ENCODE measurements at regions not wholly inside any gene's neighbourhood (a gene's known extent, or its start where the extent isn't known, plus 50 kb on each side); places are given as distances from the start of the nearest gene placed in this dataset.
A peak's percentile ranks its signal among the peaks of the same experiment; 100 is the strongest.

GRCh38 chr15:49712846-49713450 is 92.1 kb downstream of the DTWD1 start:
- Histone ChIP-seq H3K23ac (ENCODE audit: low read length) (no peak overlapping the region), H3K79me2 (ENCODE audit: control insufficient read depth, insufficient read depth, low read length, poor library complexity) (no peaks in the 10 kb centered on the region), H2BK120ac (ENCODE audit: insufficient read depth, low read length, poor library complexity) (no peak overlapping the region), H2BK5ac (ENCODE audit: low read depth, low read length, poor library complexity) (no peak overlapping the region), H3K4ac (ENCODE audit: low read depth, low read length) (no peak overlapping the region), H3K79me1 (ENCODE audit: low read length) (no peaks in the 10 kb centered on the region), H3K9me3 (ENCODE audit: insufficient read depth, low read depth, low read length) (peaks cover 4% of the 10 kb centered on the region), H2BK12ac (ENCODE audit: low read length) (no peak overlapping the region), H3K36me3 (ENCODE audit: control insufficient read depth in 1 of 2, insufficient read depth in 2 of 2, low read length in 2 of 2) (no peaks in the 10 kb centered on the region), H3K14ac (ENCODE audit: low read length) (no peak overlapping the region), H3K27me3 (ENCODE audit: insufficient read depth, low read length) (no peaks in the 10 kb centered on the region), H3K4me1 (ENCODE audit: control insufficient read depth in 1 of 2, insufficient read depth in 2 of 2, low read length in 2 of 2) (no peaks in the 10 kb centered on the region), H3K27ac (ENCODE audit: low read depth, low read length) (no peak overlapping the region), H2AFZ (ENCODE audit: insufficient read depth, low read length, poor library complexity) (no peak overlapping the region), H3K9ac (ENCODE audit: low read length) (no peak overlapping the region), H3K4me2 (ENCODE audit: low read length) (no peak overlapping the region), H4K8ac (ENCODE audit: low read depth, low read length) (no peak overlapping the region), H4K12ac (ENCODE audit: low read depth, low read length) (no peak overlapping the region), H3K18ac (ENCODE audit: low read length) (no peak overlapping the region), H2AK5ac (ENCODE audit: low read length) (no peak overlapping the region), H3K4me3 (ENCODE audit: low read depth, low read length) (no peak overlapping the region), H4K91ac (ENCODE audit: low read depth, low read length) (no peak overlapping the region)
- no peak for DNase-seq
- no CpG with 5 or more reads among the region's 2 CpGs for WGBS (ENCODE audit: extremely low coverage, insufficient coverage, insufficient read length)

GRCh38 chr15:49715211-49715610 is 94.4 kb downstream of the DTWD1 start:
- Histone ChIP-seq H3K4me2 (ENCODE audit: low read length) (no peak overlapping the region), H2BK12ac (ENCODE audit: low read length) (no peak overlapping the region), H3K23ac (ENCODE audit: low read length) (no peak overlapping the region), H3K79me2 (ENCODE audit: control insufficient read depth, insufficient read depth, low read length, poor library complexity) (no peaks in the 10 kb centered on the region), H3K79me1 (ENCODE audit: low read length) (no peaks in the 10 kb centered on the region), H3K4ac (ENCODE audit: low read depth, low read length) (no peak overlapping the region), H3K4me3 (ENCODE audit: low read depth, low read length) (no peak overlapping the region), H4K91ac (ENCODE audit: low read depth, low read length) (no peak overlapping the region), H4K12ac (ENCODE audit: low read depth, low read length) (no peak overlapping the region), H3K14ac (ENCODE audit: low read length) (no peak overlapping the region), H2BK5ac (ENCODE audit: low read depth, low read length, poor library complexity) (no peak overlapping the region), H2AFZ (ENCODE audit: insufficient read depth, low read length, poor library complexity) (no peak overlapping the region), H3K27me3 (ENCODE audit: insufficient read depth, low read length) (no peaks in the 10 kb centered on the region), H4K8ac (ENCODE audit: low read depth, low read length) (no peak overlapping the region), H3K4me1 (ENCODE audit: control insufficient read depth in 1 of 2, insufficient read depth in 2 of 2, low read length in 2 of 2) (no peaks in the 10 kb centered on the region), H3K27ac (ENCODE audit: low read depth, low read length) (no peak overlapping the region), H3K18ac (ENCODE audit: low read length) (no peak overlapping the region), H2BK120ac (ENCODE audit: insufficient read depth, low read length, poor library complexity) (no peak overlapping the region), H3K36me3 (ENCODE audit: control insufficient read depth in 1 of 2, insufficient read depth in 2 of 2, low read length in 2 of 2) (no peaks in the 10 kb centered on the region), H3K9me3 (ENCODE audit: insufficient read depth, low read depth, low read length) (peaks cover 4% of the 10 kb centered on the region), H2AK5ac (ENCODE audit: low read length) (no peak overlapping the region), H3K9ac (ENCODE audit: low read length) (no peak overlapping the region)
- WGBS (ENCODE audit: extremely low coverage, insufficient coverage, insufficient read length), result no CpG with 5 or more reads among the region's 1 CpG
- DNase-seq, result no peak

GRCh38 chr15:49715701-49716100 is 94.9 kb downstream of the DTWD1 start:
- Histone ChIP-seq H3K18ac (ENCODE audit: low read length) (no peak overlapping the region), H3K79me1 (ENCODE audit: low read length) (no peaks in the 10 kb centered on the region), H3K4me3 (ENCODE audit: low read depth, low read length) (no peak overlapping the region), H3K14ac (ENCODE audit: low read length) (no peak overlapping the region), H4K8ac (ENCODE audit: low read depth, low read length) (no peak overlapping the region), H2BK12ac (ENCODE audit: low read length) (no peak overlapping the region), H3K27me3 (ENCODE audit: insufficient read depth, low read length) (no peaks in the 10 kb centered on the region), H3K4me2 (ENCODE audit: low read length) (no peak overlapping the region), H2BK120ac (ENCODE audit: insufficient read depth, low read length, poor library complexity) (no peak overlapping the region), H2BK5ac (ENCODE audit: low read depth, low read length, poor library complexity) (no peak overlapping the region), H3K27ac (ENCODE audit: low read depth, low read length) (no peak overlapping the region), H3K9me3 (ENCODE audit: insufficient read depth, low read depth, low read length) (peaks cover under 1% of the 10 kb centered on the region), H3K36me3 (ENCODE audit: control insufficient read depth in 1 of 2, insufficient read depth in 2 of 2, low read length in 2 of 2) (no peaks in the 10 kb centered on the region), H2AK5ac (ENCODE audit: low read length) (no peak overlapping the region), H3K79me2 (ENCODE audit: control insufficient read depth, insufficient read depth, low read length, poor library complexity) (no peaks in the 10 kb centered on the region), H3K4ac (ENCODE audit: low read depth, low read length) (no peak overlapping the region), H3K4me1 (ENCODE audit: control insufficient read depth in 1 of 2, insufficient read depth in 2 of 2, low read length in 2 of 2) (no peaks in the 10 kb centered on the region), H4K91ac (ENCODE audit: low read depth, low read length) (no peak overlapping the region), H4K12ac (ENCODE audit: low read depth, low read length) (no peak overlapping the region), H3K9ac (ENCODE audit: low read length) (no peak overlapping the region), H3K23ac (ENCODE audit: low read length) (no peak overlapping the region), H2AFZ (ENCODE audit: insufficient read depth, low read length, poor library complexity) (no peak overlapping the region)
- WGBS (ENCODE audit: extremely low coverage, insufficient coverage, insufficient read length), result no CpG with 5 or more reads among the region's 5 CpGs
- DNase-seq, result no peak

GRCh38 chr15:49718234-49718633 is 97.4 kb downstream of the DTWD1 start:
- Histone ChIP-seq H2AFZ (ENCODE audit: insufficient read depth, low read length, poor library complexity) (no peak overlapping the region), H3K14ac (ENCODE audit: low read length) (no peak overlapping the region), H3K79me1 (ENCODE audit: low read length) (no peaks in the 10 kb centered on the region), H3K36me3 (ENCODE audit: control insufficient read depth in 1 of 2, insufficient read depth in 2 of 2, low read length in 2 of 2) (no peaks in the 10 kb centered on the region), H3K79me2 (ENCODE audit: control insufficient read depth, insufficient read depth, low read length, poor library complexity) (no peaks in the 10 kb centered on the region), H4K12ac (ENCODE audit: low read depth, low read length) (no peak overlapping the region), H2BK120ac (ENCODE audit: insufficient read depth, low read length, poor library complexity) (no peak overlapping the region), H3K4me3 (ENCODE audit: low read depth, low read length) (no peak overlapping the region), H3K4ac (ENCODE audit: low read depth, low read length) (no peak overlapping the region), H4K8ac (ENCODE audit: low read depth, low read length) (no peak overlapping the region), H3K4me1 (ENCODE audit: control insufficient read depth in 1 of 2, insufficient read depth in 2 of 2, low read length in 2 of 2) (no peaks in the 10 kb centered on the region), H3K9ac (ENCODE audit: low read length) (no peak overlapping the region), H3K4me2 (ENCODE audit: low read length) (no peak overlapping the region), H3K9me3 (ENCODE audit: insufficient read depth, low read depth, low read length) (no peaks in the 10 kb centered on the region), H3K27ac (ENCODE audit: low read depth, low read length) (no peak overlapping the region), H3K18ac (ENCODE audit: low read length) (no peak overlapping the region), H3K23ac (ENCODE audit: low read length) (no peak overlapping the region), H2AK5ac (ENCODE audit: low read length) (no peak overlapping the region), H2BK5ac (ENCODE audit: low read depth, low read length, poor library complexity) (no peak overlapping the region), H4K91ac (ENCODE audit: low read depth, low read length) (no peak overlapping the region), H2BK12ac (ENCODE audit: low read length) (no peak overlapping the region), H3K27me3 (ENCODE audit: insufficient read depth, low read length) (no peaks in the 10 kb centered on the region)
- DNase-seq, result peak in 1 of 2 donors; percentile 20
- no CpG with 5 or more reads among the region's 2 CpGs for WGBS (ENCODE audit: extremely low coverage, insufficient coverage, insufficient read length)
